ENCODE measurements at regions not wholly inside any gene's neighbourhood (a gene's known extent, or its start where the extent isn't known, plus 50 kb on each side); places are given as distances from the start of the nearest gene placed in this dataset.

DNA sequence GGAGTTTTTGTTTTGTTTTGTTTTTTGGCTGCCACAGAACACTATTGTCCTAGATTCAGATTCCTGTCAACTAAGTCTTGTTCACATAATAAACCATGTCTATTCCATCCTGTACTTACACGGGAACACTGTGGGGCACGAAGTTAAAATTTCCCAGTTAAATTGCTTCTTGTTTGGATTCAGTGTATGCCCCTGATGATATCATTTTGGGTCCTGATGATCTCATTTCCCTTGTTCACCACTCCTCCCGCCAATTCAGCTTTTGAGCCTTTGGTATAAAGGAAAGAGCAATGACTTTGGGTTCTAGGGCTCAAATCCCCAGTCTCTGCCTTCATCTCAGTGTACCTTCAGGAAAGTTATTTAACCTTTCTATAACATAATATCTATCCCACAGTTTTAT, 333.5 kb downstream of the FBXW7 start:
- H3K36me3 ChIP-seq = no peaks in the 10 kb centered on the region
- no peaks in the 10 kb centered on the region for H3K9me3 ChIP-seq
- TF ChIP-seq, protein P1, sequence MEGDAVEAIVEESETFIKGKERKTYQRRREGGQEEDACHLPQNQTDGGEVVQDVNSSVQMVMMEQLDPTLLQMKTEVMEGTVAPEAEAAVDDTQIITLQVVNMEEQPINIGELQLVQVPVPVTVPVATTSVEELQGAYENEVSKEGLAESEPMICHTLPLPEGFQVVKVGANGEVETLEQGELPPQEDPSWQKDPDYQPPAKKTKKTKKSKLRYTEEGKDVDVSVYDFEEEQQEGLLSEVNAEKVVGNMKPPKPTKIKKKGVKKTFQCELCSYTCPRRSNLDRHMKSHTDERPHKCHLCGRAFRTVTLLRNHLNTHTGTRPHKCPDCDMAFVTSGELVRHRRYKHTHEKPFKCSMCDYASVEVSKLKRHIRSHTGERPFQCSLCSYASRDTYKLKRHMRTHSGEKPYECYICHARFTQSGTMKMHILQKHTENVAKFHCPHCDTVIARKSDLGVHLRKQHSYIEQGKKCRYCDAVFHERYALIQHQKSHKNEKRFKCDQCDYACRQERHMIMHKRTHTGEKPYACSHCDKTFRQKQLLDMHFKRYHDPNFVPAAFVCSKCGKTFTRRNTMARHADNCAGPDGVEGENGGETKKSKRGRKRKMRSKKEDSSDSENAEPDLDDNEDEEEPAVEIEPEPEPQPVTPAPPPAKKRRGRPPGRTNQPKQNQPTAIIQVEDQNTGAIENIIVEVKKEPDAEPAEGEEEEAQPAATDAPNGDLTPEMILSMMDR (IDR thresholded peaks at IDR 0.05) = no peak
- no peak overlapping the region for H3K4me3 ChIP-seq
- H3K27ac ChIP-seq = no peak overlapping the region
- no peak for DNase-seq (ENCODE audit: low spot score)
- H3K4me1 ChIP-seq = peaks cover 0 to 18% of the 10 kb centered on the region in 2 donors
- H3K27me3 ChIP-seq = no peaks in the 10 kb centered on the region

DNA sequence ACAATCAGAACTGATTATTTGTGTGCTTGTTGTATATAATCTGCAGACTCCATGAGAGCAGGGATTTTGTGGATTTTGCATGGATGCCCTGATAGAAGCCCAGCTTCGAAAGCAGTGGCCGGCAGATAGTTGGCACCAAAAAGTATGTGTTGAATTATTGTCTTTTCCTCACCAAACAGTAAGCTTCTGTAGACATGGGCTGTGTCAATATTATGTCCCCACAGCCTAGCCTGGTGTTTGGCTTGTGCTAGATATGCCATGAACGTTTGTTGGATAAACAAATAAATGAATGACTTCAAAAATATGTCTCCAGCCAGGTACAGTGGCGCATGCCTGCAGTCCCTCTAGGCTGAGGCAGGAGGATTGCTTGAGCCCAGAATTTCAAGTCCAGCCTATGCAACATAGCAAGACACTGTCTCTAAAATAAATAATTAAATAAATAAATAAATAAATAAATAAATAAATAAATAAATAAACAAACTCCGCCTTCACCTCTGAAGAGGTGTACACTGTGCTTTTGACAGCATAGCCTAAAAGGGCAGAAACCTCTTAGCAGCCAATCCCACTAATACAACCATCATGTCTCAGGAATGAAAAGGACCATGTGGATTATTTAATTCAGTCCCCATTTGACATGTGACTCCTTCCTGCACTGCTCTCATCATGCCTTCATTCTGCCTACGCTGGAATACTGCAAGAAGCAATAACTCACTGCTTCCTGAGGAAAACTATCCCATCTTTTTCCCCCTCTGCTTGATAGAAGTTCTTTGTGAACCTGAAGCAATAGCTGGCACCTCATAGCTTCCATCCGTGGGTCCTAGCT, 335.2 kb downstream of the FBXW7 start:
- Histone ChIP-seq H3K27ac (no peak overlapping the region), H3K27me3 (no peaks in the 10 kb centered on the region), H3K4me3 (no peak overlapping the region), H3K36me3 (no peaks in the 10 kb centered on the region), H3K4me1 (peaks cover 0 to 11% of the 10 kb centered on the region in 2 donors), H3K9me3 (no peaks in the 10 kb centered on the region)
- no peak for DNase-seq (ENCODE audit: low spot score)
- TF ChIP-seq, protein P1 (IDR thresholded peaks at IDR 0.05) = no peak

DNA sequence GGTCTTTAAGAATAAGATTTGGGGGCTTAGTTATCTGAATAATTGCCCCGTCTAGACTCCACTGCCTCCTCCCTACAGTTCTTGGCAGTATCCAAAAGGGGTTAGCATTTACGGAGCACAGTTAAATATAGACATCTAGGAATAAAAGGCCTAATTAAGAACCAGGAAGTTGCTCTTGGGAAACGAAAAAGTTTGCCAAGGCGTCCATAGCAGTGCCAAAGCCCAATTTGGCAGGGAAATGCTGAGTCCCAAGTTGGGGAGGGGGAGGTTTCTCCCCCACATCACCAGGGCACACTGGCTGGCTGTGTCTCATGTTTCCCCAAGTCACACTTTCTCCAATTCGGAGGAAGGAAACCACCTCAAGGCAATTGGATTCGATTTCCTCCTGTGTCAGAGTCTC, 338.7 kb downstream of the FBXW7 start:
- Histone ChIP-seq H3K4me1 (peaks cover 0 to 10% of the 10 kb centered on the region in 2 donors), H3K9me3 (no peaks in the 10 kb centered on the region), H3K36me3 (no peaks in the 10 kb centered on the region), H3K27ac (peak overlapping the region in 1 of 2 donors; percentile 10), H3K4me3 (no peak overlapping the region), H3K27me3 (no peaks in the 10 kb centered on the region)
- TF ChIP-seq, protein P1 (IDR thresholded peaks at IDR 0.05) = no peak
- DNase-seq (ENCODE audit: low spot score) = no peak

DNA sequence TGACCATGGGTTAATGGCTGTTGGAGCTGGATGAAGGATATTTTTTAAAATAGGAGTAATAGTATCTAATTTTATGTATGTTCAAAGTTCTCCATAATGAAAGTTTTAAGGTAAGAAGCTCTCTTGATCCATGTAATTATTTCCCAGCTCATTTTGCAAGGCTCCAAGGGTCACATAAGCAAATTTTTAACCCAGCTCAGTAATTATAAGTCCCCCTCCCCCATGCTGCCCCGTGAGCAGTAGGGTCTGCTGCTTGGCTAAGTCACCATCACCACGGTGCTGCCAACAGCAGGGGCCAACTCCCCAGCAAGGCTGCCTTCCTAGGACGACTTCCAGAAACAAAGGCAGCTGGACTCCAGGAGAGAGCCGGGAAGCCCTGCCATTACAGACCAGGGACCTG, 340.0 kb downstream of the FBXW7 start:
- Histone ChIP-seq H3K27me3 (no peaks in the 10 kb centered on the region), H3K27ac (no peak overlapping the region), H3K4me3 (no peak overlapping the region), H3K36me3 (no peaks in the 10 kb centered on the region), H3K4me1 (peaks cover 0 to 10% of the 10 kb centered on the region in 2 donors), H3K9me3 (no peaks in the 10 kb centered on the region)
- no peak for DNase-seq (ENCODE audit: low spot score)
- TF ChIP-seq, protein P1 (IDR thresholded peaks at IDR 0.05) = no peak

DNA sequence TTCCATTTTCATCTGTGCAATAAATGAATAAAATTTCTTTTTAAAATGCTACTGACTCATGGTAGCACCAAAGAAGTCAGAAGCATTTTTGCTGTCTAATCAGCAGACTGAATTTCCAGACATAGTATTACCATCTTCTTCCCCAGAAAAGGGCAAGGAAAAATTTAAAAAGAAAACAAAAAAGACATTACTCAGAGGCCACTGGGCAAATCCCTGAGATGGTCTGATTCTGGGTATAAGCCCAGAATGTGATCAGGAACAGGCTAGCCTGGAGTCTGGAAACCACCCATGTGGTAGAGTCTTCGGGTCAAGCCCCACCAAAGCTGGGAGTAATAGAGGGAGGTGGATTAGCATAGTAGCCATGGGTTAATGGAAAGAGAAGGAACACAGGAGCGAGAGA, 342.8 kb downstream of the FBXW7 start:
- no peaks in the 10 kb centered on the region for H3K27me3 ChIP-seq
- no peak overlapping the region for H3K4me3 ChIP-seq
- no peak overlapping the region for H3K27ac ChIP-seq
- H3K9me3 ChIP-seq = no peaks in the 10 kb centered on the region
- H3K36me3 ChIP-seq = no peaks in the 10 kb centered on the region
- peaks cover 0 to 16% of the 10 kb centered on the region in 2 donors for H3K4me1 ChIP-seq
- DNase-seq (ENCODE audit: low spot score) = no peak
- TF ChIP-seq, protein P1 (IDR thresholded peaks at IDR 0.05) = no peak

DNA sequence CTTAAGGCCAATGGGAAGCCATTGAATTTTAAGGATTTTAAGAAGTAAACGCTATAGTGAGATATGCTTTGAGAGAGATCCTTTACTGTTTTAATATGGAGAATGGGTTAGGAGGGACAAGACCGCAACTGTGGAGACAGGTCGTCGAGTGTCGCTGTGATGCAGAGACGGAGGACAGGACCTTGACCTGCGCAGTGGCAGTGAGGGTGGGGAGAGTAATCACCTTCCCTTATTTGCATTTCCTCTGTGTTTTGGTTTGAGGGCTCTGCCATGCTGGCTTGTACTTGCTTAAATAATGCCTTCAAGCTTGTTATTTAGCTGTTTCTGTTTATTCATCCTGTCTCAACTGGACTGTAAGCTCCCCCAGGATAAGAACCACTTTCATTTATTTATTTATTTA, 345.0 kb downstream of the FBXW7 start:
- Histone ChIP-seq H3K27me3 (no peaks in the 10 kb centered on the region), H3K4me3 (no peak overlapping the region), H3K9me3 (no peaks in the 10 kb centered on the region), H3K4me1 (peaks cover 0 to 5% of the 10 kb centered on the region in 2 donors), H3K27ac (no peak overlapping the region), H3K36me3 (no peaks in the 10 kb centered on the region)
- TF ChIP-seq, protein P1 (IDR thresholded peaks at IDR 0.05) = no peak
- no peak for DNase-seq (ENCODE audit: low spot score)
